ENCODE measurements at regions not wholly inside any gene's neighbourhood (a gene's known extent, or its start where the extent isn't known, plus 50 kb on each side); places are given as distances from the start of the nearest gene placed in this dataset.
A peak's percentile ranks its signal among the peaks of the same experiment; 100 is the strongest.

GRCh38 chr10:52567247-52567580 lies 205.4 kb downstream of the MBL2 start:
- Histone ChIP-seq H3K4me3 (ENCODE audit: low read length) (no peak overlapping the region), H3K27ac (ENCODE audit: low read length) (no peak overlapping the region), H4K20me1 (ENCODE audit: low read length) (no peaks in the 10 kb centered on the region), H3K9ac (ENCODE audit: low read length) (no peak overlapping the region), H3K9me2 (replicated peaks; ENCODE audit: low read length) (0 out of 2 replicates have a peak, but pooled peaks cover 5% of the 10 kb centered on the region), H3K9me3 (ENCODE audit: low read length) (no peaks in the 10 kb centered on the region), H3K4me2 (ENCODE audit: low read length) (peak overlapping the region; percentile 67), H3K27me3 (ENCODE audit: low read length) (no peaks in the 10 kb centered on the region), H3K36me3 (ENCODE audit: low read depth, low read length) (no peaks in the 10 kb centered on the region), H3F3A (ENCODE audit: low read length, unreplicated experiment) (no peaks in the 10 kb centered on the region), H3K4me1 (ENCODE audit: insufficient read depth, low read length) (peaks cover 42% of the 10 kb centered on the region), H3K79me2 (ENCODE audit: low read length) (no peaks in the 10 kb centered on the region), H2AFZ (ENCODE audit: low read length) (peak overlapping the region; percentile 3; the same call in 1 of the 2 replicates)
- ATAC-seq, result no peak
- POLR2A ChIA-PET (ENCODE audit: unreplicated experiment), result interaction anchor here (0.6 to 2.1 kb wide), 4 partner anchors 15 to 253 kb away, joined by 3 to 13 read pairs (median 10); partner anchors contain the start of gene DKK1
- no peak; the same call in 1 of the 2 replicates for TF ChIP-seq CTCF (conservative IDR thresholded peaks at IDR 0.05; ENCODE audit: low read depth, low read length)
- no peak for TF ChIP-seq EZH2 (IDR thresholded peaks at IDR 0.05; ENCODE audit: low read length, unreplicated experiment)
- no peak for TF ChIP-seq EZH2phosphoT487 (IDR thresholded peaks at IDR 0.05; ENCODE audit: borderline replicate concordance, low read length)
- no TSS peak for BruUV-seq (replicated peaks)
- no peak for DNase-seq
- CTCF ChIA-PET, result interaction anchor here (0.5 to 4.2 kb wide), 14 partner anchors 29 to 351 kb away, joined by 3 to 54 read pairs (median 5); partner anchors contain the start of genes DKK1 and MBL2
- intact Hi-C loops (cut with micrococcal nuclease), result loop anchor here (1.0 to 5.0 kb wide), 9 partner anchors 29 to 1565 kb away; partner anchors contain the start of gene DKK1

GRCh38 chr10:52568309-52568708 lies 204.3 kb downstream of the MBL2 start:
- BruUV-seq (replicated peaks), result no TSS peak
- DNase-seq, result peak; percentile 83
- Histone ChIP-seq H3K4me1 (ENCODE audit: insufficient read depth, low read length) (peaks cover 46% of the 10 kb centered on the region), H2AFZ (ENCODE audit: low read length) (no peak overlapping the region), H3K27me3 (ENCODE audit: low read length) (no peaks in the 10 kb centered on the region), H3K79me2 (ENCODE audit: low read length) (no peaks in the 10 kb centered on the region), H3K36me3 (ENCODE audit: low read depth, low read length) (no peaks in the 10 kb centered on the region), H3K9ac (ENCODE audit: low read length) (no peak overlapping the region), H3K9me3 (ENCODE audit: low read length) (no peaks in the 10 kb centered on the region), H3F3A (ENCODE audit: low read length, unreplicated experiment) (no peaks in the 10 kb centered on the region), H4K20me1 (ENCODE audit: low read length) (no peaks in the 10 kb centered on the region), H3K4me3 (ENCODE audit: low read length) (no peak overlapping the region), H3K9me2 (replicated peaks; ENCODE audit: low read length) (0 out of 2 replicates have a peak, but pooled peaks cover 5% of the 10 kb centered on the region), H3K27ac (ENCODE audit: low read length) (peak overlapping the region; percentile 2; the same call in 1 of the 2 replicates), H3K4me2 (ENCODE audit: low read length) (peak overlapping the region; percentile 5; the same call in 1 of the 2 replicates)
- intact Hi-C loops (cut with micrococcal nuclease), result loop anchor here (5.0 kb wide), 2 partner anchors 181 to 1566 kb away; no protein-coding TSS in a partner anchor
- CTCF ChIA-PET, result interaction anchor here (0.6 to 4.2 kb wide), 4 partner anchors 77 to 260 kb away, joined by 3 to 54 read pairs (median 38); partner anchors contain the start of gene DKK1
- ATAC-seq, result peak; percentile 65
- POLR2A ChIA-PET (ENCODE audit: unreplicated experiment), result no interaction called here
- TF ChIP-seq EZH2 (IDR thresholded peaks at IDR 0.05; ENCODE audit: low read length, unreplicated experiment) (no peak), CTCF (conservative IDR thresholded peaks at IDR 0.05; ENCODE audit: low read depth, low read length) (no peak), EZH2phosphoT487 (IDR thresholded peaks at IDR 0.05; ENCODE audit: borderline replicate concordance, low read length) (no peak)

DNA sequence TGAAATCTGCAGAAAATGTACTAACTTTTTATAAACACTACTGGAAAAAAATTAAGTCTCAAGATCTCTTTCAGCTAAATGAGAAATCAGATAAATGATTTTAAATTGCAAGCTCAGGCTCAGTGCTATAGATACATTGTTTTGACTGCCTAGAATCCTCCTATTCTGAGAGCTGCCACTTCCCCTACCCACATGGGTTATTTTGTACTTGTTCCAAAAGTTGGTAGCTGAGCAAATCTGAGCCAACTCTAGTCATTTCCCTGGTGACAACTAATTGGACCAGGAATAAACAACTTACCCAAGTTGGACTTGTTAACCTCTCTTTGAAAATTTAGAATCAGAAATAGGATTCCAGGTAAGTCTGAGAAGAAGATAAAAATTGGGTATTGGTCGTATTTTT lies 202.1 kb downstream of the MBL2 start:
- H3K9me2 ChIP-seq (replicated peaks; ENCODE audit: low read length), result no peaks in the 10 kb centered on the region
- no peaks in the 10 kb centered on the region for H3K27me3 ChIP-seq (ENCODE audit: low read length)
- H3K4me3 ChIP-seq (ENCODE audit: low read length), result no peak overlapping the region
- intact Hi-C loops (cut with micrococcal nuclease), result no loop called here
- no peak overlapping the region for H3K27ac ChIP-seq (ENCODE audit: low read length)
- CTCF ChIA-PET, result interaction anchor here (0.8 kb wide), 1 partner anchor 263 kb away, joined by 5 read pairs; no protein-coding TSS in a partner anchor
- no peaks in the 10 kb centered on the region for H3K36me3 ChIP-seq (ENCODE audit: low read depth, low read length)
- no peak for DNase-seq
- no peaks in the 10 kb centered on the region for H3F3A ChIP-seq (ENCODE audit: low read length, unreplicated experiment)
- no peak for ATAC-seq
- H3K79me2 ChIP-seq (ENCODE audit: low read length), result no peaks in the 10 kb centered on the region
- H3K4me2 ChIP-seq (ENCODE audit: low read length), result no peak overlapping the region
- no peak for TF ChIP-seq CTCF (conservative IDR thresholded peaks at IDR 0.05; ENCODE audit: low read depth, low read length)
- TF ChIP-seq EZH2phosphoT487 (IDR thresholded peaks at IDR 0.05; ENCODE audit: borderline replicate concordance, low read length), result no peak
- TF ChIP-seq EZH2 (IDR thresholded peaks at IDR 0.05; ENCODE audit: low read length, unreplicated experiment), result no peak
- H3K9me3 ChIP-seq (ENCODE audit: low read length), result no peaks in the 10 kb centered on the region
- peaks cover 50% of the 10 kb centered on the region for H3K4me1 ChIP-seq (ENCODE audit: insufficient read depth, low read length)
- H3K9ac ChIP-seq (ENCODE audit: low read length), result no peak overlapping the region
- BruUV-seq (replicated peaks), result no TSS peak
- peak overlapping the region; percentile 1 for H2AFZ ChIP-seq (ENCODE audit: low read length)
- no peaks in the 10 kb centered on the region for H4K20me1 ChIP-seq (ENCODE audit: low read length)
- POLR2A ChIA-PET (ENCODE audit: unreplicated experiment), result interaction anchor here (0.6 kb wide), 1 partner anchor 257 kb away, joined by 6 read pairs; the partner anchor contains the start of gene DKK1
